Parathyroid adenoma (tissue), 2 donors: ENCODE measurements at regions not wholly inside any gene's neighbourhood (a gene's known extent, or its start where the extent isn't known, plus 50 kb on each side); places are given as distances from the start of the nearest gene placed in this dataset.

Source experiments
- H2AFZ ChIP-seq: fragments of 300-600 bp; sonication (generic); one replicate; pipeline ENCODE4 v1.7.0; 2017; ENCODE audit warnings: antibody characterized with exemption, mild to moderate bottlenecking
- H3K27ac ChIP-seq: fragments of 300-600 bp; sonication (generic); one replicate; pipeline ENCODE4 v1.7.0; 2017
- H3K27me3 ChIP-seq: fragments of 300-600 bp; sonication (generic); one replicate; pipeline ENCODE4 v1.7.0; 2017; ENCODE audit warnings: low read length; ENCODE audit not compliant: control insufficient read depth, insufficient read depth
- H3K36me3 ChIP-seq: fragments of 300-600 bp; sonication (generic); one replicate; pipeline ENCODE4 v1.7.0; 2017; ENCODE audit warnings: low read length; ENCODE audit not compliant: control insufficient read depth, insufficient read depth
- H3K4me1 ChIP-seq: fragments of 300-600 bp; sonication (generic); one replicate; pipeline ENCODE4 v1.7.0; 2017; ENCODE audit warnings: control low read depth
- H3K4me2 ChIP-seq: fragments of 300-600 bp; sonication (generic); one replicate; pipeline ENCODE4 v1.7.0; 2017; ENCODE audit warnings: low read length
- H3K4me3 ChIP-seq: fragments of 300-600 bp; sonication (generic); one replicate; pipeline ENCODE4 v1.7.0; 2017; ENCODE audit warnings: low read depth, low read length
- H3K79me2 ChIP-seq: fragments of 300-600 bp; sonication (generic); one replicate; pipeline ENCODE4 v1.7.0; 2017; ENCODE audit warnings: control low read depth
- H3K9ac ChIP-seq: fragments of 300-600 bp; sonication (generic); one replicate; pipeline ENCODE4 v1.7.0; 2017; ENCODE audit warnings: mild to moderate bottlenecking
- H3K9me3 ChIP-seq: fragments of 300-600 bp; sonication (generic); one replicate; pipeline ENCODE4 v1.7.0; 2017; ENCODE audit warnings: low read length; ENCODE audit not compliant: control insufficient read depth
- TF ChIP-seq, protein P1 (sequence below): fragments of 300-600 bp; sonication (generic); IDR thresholded peaks from one replicate; pipeline ENCODE4 v1.7.0; 2017; ENCODE audit warnings: antibody characterized with exemption, mild to moderate bottlenecking
- donor health status: primary hyperparathyroidism.

DNA sequence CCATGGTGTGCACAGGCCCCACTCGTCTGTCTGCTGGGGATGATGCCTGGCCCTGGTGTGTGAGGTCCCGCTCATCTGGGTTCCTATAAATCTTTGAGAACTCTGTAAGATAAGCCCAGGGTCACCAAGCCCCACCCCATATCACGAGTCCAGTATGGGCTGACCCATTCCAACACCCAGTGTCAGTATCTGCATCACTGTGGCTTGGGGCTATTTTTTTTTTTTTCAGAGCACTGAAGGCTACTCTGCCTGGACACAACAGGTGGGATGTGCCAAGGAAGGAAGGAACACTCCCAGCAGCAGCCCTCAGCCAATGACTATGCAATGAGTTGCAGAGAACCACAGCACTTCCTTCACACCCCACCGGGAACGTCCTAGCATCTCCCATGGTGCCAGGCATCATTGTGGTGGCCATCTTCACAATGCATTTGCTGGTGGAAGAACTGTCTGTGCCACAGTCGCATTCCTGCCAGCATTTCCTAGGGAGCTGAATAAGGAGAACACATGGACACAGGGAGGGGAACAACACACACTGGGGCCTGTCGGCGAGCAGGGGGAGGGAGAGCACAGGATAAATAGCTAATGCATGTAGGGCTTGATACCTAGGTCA lies 83.1 kb upstream of the TSHZ3 start:
- H3K27me3 ChIP-seq: no peaks in the 10 kb centered on the region
- H3K4me3 ChIP-seq: no peak overlapping the region
- H3K4me1 ChIP-seq: no peaks in the 10 kb centered on the region
- no peak overlapping the region for H3K9ac ChIP-seq
- no peaks in the 10 kb centered on the region for H3K9me3 ChIP-seq
- no peak overlapping the region for H3K27ac ChIP-seq
- H3K4me2 ChIP-seq: no peak overlapping the region
- TF ChIP-seq, protein P1, sequence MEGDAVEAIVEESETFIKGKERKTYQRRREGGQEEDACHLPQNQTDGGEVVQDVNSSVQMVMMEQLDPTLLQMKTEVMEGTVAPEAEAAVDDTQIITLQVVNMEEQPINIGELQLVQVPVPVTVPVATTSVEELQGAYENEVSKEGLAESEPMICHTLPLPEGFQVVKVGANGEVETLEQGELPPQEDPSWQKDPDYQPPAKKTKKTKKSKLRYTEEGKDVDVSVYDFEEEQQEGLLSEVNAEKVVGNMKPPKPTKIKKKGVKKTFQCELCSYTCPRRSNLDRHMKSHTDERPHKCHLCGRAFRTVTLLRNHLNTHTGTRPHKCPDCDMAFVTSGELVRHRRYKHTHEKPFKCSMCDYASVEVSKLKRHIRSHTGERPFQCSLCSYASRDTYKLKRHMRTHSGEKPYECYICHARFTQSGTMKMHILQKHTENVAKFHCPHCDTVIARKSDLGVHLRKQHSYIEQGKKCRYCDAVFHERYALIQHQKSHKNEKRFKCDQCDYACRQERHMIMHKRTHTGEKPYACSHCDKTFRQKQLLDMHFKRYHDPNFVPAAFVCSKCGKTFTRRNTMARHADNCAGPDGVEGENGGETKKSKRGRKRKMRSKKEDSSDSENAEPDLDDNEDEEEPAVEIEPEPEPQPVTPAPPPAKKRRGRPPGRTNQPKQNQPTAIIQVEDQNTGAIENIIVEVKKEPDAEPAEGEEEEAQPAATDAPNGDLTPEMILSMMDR: no peak
- H2AFZ ChIP-seq: no peak overlapping the region
- no peaks in the 10 kb centered on the region for H3K79me2 ChIP-seq
- no peaks in the 10 kb centered on the region for H3K36me3 ChIP-seq

DNA sequence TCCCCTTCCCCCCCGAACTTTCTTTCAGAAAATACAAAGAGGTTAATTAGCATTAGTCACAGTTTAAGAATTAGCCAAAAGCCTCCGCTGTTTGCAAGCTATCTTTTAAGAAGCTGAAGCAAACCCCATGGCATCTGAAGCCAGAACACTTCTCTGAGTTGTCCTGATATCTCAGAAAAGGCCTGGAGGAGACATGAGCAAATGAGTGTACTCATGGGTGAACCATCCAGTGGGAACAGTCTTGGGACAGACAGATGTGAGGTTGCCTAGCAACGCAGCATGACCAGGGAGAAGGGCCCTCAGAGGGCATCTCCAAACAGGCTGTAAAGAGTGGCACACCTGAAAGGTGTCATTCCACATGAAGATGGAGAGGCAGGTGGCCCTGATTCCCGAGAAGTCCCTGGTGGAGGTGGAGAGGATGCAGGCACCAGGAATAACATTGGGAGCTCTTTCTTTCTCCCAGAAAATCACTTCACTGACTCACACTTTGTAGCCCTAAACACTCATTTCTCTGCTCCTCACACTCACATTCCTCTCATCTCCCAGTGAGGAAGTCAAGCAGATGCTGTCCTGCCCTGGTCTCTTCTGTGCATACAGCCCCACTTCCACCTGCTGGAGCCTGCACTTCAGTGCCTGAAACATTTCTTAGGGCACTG lies 87.0 kb upstream of the TSHZ3 start:
- no peak overlapping the region for H3K27ac ChIP-seq
- no peaks in the 10 kb centered on the region for H3K79me2 ChIP-seq
- TF ChIP-seq, protein P1: no peak
- no peaks in the 10 kb centered on the region for H3K27me3 ChIP-seq
- H3K36me3 ChIP-seq: no peaks in the 10 kb centered on the region
- H3K9ac ChIP-seq: no peak overlapping the region
- no peaks in the 10 kb centered on the region for H3K4me1 ChIP-seq
- H3K4me2 ChIP-seq: no peak overlapping the region
- H3K4me3 ChIP-seq: no peak overlapping the region
- H3K9me3 ChIP-seq: no peaks in the 10 kb centered on the region
- no peak overlapping the region for H2AFZ ChIP-seq

DNA sequence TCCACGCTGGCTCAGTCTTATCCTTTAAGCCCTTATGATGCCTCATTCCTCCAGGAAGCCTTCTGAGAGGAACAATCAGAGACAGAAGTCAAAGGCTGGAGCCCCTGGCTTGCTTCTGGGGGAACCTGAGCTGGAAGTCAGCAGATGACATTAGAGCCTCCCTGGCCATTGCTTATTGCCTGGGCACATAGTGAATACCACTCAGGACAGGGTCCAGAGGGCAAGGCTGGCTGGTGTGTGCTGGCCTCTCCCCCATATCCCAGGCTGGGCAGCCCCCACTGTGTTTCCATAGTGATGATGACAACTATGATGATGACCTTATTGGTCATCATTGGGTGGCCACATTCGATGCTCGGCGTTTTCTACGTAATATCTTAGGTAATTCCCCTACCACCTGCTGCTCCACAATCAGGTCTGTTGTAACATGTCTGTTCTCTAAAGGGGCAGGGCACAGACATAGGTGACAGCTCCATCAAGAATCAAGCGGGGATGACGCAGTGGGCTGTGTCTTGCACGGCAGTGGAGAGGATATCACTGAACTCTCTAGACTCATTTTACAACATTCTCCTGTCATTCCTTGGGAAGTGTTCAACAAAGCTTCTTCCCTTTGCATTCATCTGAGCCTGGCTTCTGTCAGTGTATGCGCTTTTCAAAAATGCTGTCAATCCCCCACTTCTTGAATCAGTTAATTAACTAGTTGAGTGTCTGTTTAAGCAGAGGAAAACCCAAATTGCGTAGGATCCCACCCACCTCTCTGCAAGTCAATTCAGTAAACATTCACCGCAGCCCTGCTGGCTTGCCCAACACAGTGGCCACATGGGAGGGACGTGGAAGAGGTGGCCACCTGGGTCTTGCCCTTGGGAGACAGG lies 89.4 kb upstream of the TSHZ3 start:
- no peak overlapping the region for H2AFZ ChIP-seq
- no peak overlapping the region for H3K9ac ChIP-seq
- H3K4me2 ChIP-seq: no peak overlapping the region
- H3K27me3 ChIP-seq: no peaks in the 10 kb centered on the region
- TF ChIP-seq, protein P1: no peak
- no peak overlapping the region for H3K4me3 ChIP-seq
- H3K79me2 ChIP-seq: no peaks in the 10 kb centered on the region
- no peak overlapping the region for H3K27ac ChIP-seq
- no peaks in the 10 kb centered on the region for H3K36me3 ChIP-seq
- no peaks in the 10 kb centered on the region for H3K4me1 ChIP-seq
- no peaks in the 10 kb centered on the region for H3K9me3 ChIP-seq

DNA sequence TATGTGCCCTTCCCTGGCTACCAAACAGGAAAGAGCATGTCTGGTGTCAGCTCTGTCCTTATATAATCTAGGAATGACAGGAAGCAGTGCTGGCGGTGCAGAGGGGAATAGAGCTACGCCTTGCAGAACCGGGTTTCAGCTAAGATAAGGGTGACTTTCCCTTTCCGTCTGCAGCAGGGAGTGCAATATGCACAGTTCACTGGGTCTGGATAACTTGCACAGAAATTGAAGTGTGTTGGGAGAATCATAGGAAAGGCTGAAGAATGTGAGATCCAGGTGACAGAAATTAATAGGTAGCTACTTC lies 90.0 kb upstream of the TSHZ3 start:
- no peak overlapping the region for H3K4me2 ChIP-seq
- H3K79me2 ChIP-seq: no peaks in the 10 kb centered on the region
- no peak overlapping the region for H3K27ac ChIP-seq
- no peaks in the 10 kb centered on the region for H3K36me3 ChIP-seq
- H3K4me3 ChIP-seq: no peak overlapping the region
- H2AFZ ChIP-seq: no peak overlapping the region
- TF ChIP-seq, protein P1: no peak
- no peaks in the 10 kb centered on the region for H3K4me1 ChIP-seq
- H3K9me3 ChIP-seq: no peaks in the 10 kb centered on the region
- no peak overlapping the region for H3K9ac ChIP-seq
- no peaks in the 10 kb centered on the region for H3K27me3 ChIP-seq
